GM19468 (cell line): ENCODE measurements at regions not wholly inside any gene's neighbourhood (a gene's known extent, or its start where the extent isn't known, plus 50 kb on each side); places are given as distances from the start of the nearest gene placed in this dataset.
A peak's percentile ranks its signal among the peaks of the same experiment; 100 is the strongest.

ENCODE experiments used
- ATAC-seq: cut with Tn5 transposase; IDR thresholded peaks from one replicate; pipeline ENCODE4 v1.9.1; 2021; ENCODE audit warnings: mild to moderate bottlenecking, moderate library complexity, moderate number of reproducible peaks; ENCODE audit not compliant: unreplicated experiment; ENCODE audit errors: extremely low read depth

GRCh38 chr13:84208246-84208910 lies 326.1 kb upstream of the SLITRK1 start:
- no peak for ATAC-seq

DNA sequence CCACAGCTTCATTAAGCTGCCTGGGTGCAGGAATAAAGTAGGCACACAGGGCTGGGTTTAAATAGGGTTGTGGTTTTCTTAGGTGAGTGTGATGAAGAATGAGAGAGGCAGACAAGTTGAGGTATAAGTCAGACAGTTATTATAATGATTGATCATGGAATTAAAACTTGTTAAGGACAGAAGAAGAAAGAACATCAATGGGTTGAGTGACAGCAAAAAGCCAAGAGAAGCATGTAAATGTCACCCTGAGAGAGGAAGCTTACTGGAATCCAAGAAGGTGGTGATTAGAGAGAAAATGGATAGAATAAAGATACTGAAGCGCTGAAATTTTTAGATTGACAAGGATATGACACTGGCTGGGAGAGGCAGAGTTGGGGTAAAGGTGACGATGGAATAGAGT lies 325.2 kb upstream of the SLITRK1 start:
- no peak for ATAC-seq

DNA sequence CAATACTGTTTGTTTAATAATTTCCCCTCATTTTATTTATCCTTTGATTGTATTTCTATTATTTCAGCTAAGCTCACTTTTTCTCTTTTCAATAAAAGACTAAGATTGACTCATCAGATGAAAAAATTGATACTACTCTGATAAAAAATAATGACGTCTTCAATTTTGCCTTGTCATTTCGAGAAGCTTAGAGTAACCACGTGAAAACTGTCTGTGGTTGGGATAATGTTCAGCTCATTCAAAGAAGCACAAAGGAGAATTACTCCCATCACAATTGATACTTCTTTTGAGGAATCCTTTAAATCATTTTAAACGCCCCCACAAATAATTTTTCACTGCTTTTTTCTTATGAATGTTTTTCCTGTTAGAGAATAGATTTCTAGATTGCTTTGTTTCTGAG lies 318.7 kb upstream of the SLITRK1 start:
- no peak for ATAC-seq

GRCh38 chr13:84192125-84192524 lies 309.9 kb upstream of the SLITRK1 start:
- ATAC-seq: no peak

DNA sequence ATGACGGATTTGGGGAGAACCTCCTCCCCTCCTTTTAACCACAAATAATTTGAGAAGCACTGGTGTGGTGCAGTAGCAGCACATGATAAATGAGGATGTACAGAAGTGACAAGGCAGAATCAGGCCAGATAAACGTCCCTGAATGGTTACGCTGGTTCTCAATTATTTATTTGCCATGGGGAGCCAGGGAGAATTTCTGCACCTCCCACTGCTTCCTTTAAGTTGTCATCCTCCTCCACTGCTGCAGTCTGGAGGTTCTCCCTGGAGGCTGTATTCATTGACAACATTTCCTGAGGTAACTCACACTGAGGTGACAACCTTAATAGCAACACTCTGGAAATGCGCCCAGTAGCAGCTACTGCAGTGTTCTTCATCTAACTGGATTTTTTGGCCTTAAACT lies 308.9 kb upstream of the SLITRK1 start:
- no peak for ATAC-seq

- no peak for ATAC-seq
Observed at GRCh38 chr13:84187626-84188025, 305.4 kb upstream of the SLITRK1 start.

GRCh38 chr13:84139561-84140158 lies 257.4 kb upstream of the SLITRK1 start:
- ATAC-seq: no peak

GRCh38 chr13:84137292-84137691 lies 255.0 kb upstream of the SLITRK1 start:
- peak; percentile 95 for ATAC-seq

DNA sequence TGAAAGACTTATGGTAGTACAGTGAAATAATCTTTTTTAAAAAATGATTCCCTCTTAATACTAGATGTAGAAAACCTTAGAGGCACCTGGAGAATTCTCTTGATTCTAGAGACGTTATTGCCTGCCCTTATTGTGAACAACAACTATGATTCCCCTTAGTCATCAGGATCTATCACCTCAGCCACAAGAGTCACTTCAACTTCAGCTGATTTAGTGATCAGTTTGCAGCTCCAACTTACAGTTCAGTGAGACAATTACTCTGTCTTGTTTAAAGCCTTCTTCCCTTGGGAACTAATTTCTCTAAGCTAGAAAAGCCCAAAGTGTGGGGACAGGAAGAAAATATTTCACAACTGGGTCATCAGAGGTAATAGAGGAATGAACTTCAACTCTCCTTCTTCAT lies 254.3 kb upstream of the SLITRK1 start:
- no peak for ATAC-seq

DNA sequence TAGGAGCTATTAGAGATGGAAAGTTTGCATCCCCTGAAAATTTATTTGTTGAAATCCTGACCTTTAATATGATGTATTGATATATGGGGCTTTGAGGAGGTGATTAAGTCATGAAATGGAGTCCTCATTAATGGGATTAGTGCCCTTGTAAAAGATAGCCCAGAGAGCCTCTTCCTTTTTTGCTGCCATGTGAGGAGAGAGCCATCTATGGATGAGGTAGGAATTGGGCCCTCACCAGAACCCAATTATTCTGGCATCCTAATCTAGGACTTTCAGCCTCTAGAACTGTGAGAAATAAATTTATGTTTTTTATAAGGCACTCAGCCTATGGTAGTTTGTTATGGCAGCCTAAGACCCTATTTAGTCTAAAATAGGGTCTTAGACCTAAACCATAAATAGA lies 250.2 kb upstream of the SLITRK1 start:
- ATAC-seq: no peak

- no peak for ATAC-seq
Observed at GRCh38 chr13:84131249-84131648, 249.0 kb upstream of the SLITRK1 start.

DNA sequence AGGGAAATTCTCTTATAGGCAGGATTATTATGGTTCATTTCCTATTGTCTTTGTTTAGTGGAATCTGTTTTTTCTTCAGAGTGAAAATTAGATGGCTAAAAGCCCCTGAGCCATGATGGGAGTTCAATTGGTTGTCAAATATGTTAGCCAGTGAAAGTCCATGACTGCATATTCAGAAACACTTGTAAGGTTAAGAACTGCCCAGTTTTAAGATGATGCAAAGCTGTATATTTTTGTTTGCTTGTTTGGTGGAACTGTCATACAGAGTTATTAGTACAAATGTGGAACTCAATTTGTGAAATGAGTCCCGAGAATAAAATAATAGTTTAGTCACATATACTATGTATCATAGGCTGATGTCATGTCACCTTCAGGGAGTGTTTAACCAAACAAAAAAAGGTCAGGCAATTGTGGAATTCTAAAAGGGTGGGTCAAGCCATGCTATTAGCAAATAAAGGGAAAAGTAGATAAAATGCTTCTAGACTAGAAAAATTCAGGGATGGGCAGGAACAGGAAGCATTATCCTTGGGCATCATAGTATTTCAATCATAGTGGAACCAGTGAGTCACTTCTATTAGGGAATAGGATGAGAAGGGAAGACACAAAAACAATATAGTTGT lies 248.3 kb upstream of the SLITRK1 start:
- ATAC-seq: no peak

DNA sequence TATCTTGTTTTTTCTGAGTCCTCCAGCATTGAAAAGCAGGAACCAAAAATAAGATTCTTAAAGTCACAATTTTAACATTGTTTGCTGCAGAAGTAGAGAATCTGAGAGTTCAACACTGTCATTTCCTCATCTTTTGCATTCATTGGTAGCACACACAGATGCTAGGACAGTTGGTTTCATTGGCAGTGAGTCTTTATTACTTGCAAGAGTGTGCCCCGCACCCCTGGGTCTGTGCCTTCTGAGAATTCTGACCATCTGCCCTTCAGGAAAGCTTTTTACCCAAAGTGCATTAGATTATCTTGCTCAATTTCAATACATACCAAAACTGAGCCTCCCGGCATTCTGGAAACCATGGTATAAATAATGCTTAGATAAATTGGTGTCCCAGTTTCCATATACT lies 247.7 kb upstream of the SLITRK1 start:
- no peak for ATAC-seq

DNA sequence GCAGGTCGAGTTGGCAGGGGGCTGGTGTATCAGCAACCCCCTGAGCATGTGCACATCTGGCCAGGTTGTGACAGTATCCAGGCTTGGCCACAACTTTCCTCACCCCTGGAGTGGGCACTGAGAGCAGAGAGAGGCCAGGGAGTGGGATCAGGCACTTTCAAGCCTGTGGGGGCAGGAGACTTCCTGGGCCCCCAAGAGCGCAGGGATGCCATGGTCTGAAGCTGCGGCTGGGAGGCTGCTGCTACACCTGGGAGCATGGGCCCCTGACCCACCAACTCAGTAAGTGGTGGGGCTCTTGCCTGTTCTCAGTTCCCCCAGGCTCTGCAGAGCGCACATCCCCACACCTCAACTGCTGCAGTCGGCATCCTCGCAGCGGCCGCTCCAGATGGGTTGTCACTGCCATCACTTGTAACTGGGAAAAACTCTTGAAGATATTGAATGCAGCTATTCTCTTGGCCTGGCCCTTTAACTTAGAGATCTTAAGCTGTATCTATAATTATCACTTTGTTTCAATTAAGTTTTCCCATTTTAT lies 245.4 kb upstream of the SLITRK1 start:
- no peak for ATAC-seq

GRCh38 chr13:84126671-84127171 lies 244.4 kb upstream of the SLITRK1 start:
- no peak for ATAC-seq

DNA sequence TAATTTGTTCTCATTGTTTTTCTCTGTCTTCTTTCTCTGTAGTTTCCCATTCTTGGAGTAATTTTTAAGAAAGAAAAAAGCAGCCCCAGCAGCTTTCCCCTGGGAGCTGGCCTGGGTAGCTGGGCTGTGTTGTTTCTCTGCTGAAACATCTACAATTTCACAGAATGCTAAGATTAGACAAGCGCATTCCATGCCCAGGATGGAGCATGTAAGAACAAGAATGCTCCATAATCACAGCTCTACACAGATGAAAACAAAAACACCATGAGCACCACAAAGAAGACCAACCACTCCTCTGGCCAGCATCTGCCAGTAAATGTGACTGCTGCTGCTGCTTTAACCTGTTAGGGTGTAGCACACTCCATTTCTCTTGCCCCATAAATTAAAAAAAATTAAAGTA lies 239.2 kb upstream of the SLITRK1 start:
- ATAC-seq: no peak

GRCh38 chr13:84118839-84119409 lies 236.7 kb upstream of the SLITRK1 start:
- ATAC-seq: no peak

DNA sequence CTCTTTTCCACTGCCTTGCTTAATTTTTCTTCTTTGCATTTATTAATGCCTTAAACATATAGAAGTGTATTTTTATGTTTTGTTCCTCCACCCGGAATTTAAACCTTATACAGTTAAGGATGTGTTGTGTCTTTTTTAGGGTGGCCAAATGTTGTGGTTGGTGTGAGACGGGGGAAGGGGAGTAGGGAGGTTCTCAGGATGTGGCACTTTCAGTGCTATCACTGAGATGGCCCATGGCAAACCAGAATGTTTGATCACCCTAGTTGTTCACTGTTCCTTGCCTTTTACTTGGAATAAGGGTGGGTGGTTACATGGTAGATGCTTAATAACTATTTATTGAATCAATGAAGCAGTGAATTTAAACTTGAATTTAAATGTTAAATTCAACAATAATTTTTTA lies 216.0 kb upstream of the SLITRK1 start:
- ATAC-seq: no peak

DNA sequence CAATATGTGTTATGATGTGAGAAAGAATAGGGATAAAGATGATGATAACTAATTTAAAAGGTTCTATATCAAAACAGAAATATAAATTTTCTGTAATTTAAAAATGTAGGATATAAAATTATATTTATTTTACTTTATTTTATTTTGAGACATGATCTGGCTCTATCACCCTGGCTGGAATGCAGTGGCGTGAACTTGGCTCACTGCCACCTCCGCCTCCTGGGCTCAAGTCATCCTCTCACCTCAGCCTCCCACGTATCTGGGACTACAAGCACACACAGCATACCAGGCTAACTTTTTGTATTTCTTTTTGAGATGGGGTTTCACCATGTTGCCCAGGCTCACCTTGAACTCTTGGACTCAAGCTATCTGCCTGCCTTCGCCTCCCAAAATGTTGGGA lies 214.9 kb upstream of the SLITRK1 start:
- no peak for ATAC-seq

DNA sequence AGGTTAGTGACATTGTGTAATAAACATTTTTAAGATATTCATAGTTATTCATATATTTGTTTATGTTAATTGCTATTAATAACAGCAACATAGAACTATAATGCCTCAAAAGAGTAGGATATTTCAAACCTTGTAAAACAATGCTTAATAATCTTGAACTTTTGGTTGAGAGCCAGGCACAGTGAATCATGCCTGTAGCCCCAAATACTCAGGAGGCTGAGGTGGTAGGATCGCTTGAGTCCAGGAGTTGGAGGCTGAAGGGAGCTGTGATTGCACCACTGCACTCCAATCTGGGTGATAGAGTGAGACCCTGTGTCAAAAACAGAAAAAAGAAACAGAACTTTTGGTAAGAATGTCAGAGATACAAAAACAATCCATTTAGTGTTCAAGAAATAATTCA lies 213.9 kb upstream of the SLITRK1 start:
- ATAC-seq: no peak

GRCh38 chr13:84088996-84089395 lies 206.7 kb upstream of the SLITRK1 start:
- ATAC-seq: no peak
